ENCODE measurements at regions not wholly inside any gene's neighbourhood (a gene's known extent, or its start where the extent isn't known, plus 50 kb on each side); places are given as distances from the start of the nearest gene placed in this dataset.
A peak's percentile ranks its signal among the peaks of the same experiment; 100 is the strongest.

GRCh38 chr12:111034083-111034885, 113.9 kb upstream of the MYL2 start, which contains the start of gene CUX2:
TSS of gene CUX2 (plus strand) at chr12:111034165.
- no peak for DNase-seq

GRCh38 chr12:111033281-111034082, 113.1 kb upstream of the MYL2 start:
- no peak for DNase-seq

GRCh38 chr12:111032591-111032919, 112.2 kb upstream of the MYL2 start:
- no peak for DNase-seq

- no peak for DNase-seq
Observed at GRCh38 chr12:111031916-111032590, 111.7 kb upstream of the MYL2 start.

GRCh38 chr12:111030800-111031199, 110.4 kb upstream of the MYL2 start:
- DNase-seq = no peak

- DNase-seq = no peak
Observed at GRCh38 chr12:111029732-111030131, 109.4 kb upstream of the MYL2 start.

GRCh38 chr12:111029305-111029704, 108.9 kb upstream of the MYL2 start:
- no peak for DNase-seq

- no peak for DNase-seq
Observed at GRCh38 chr12:111028830-111029229, 108.5 kb upstream of the MYL2 start.

- no peak for DNase-seq
Observed at GRCh38 chr12:111027431-111027830, 107.1 kb upstream of the MYL2 start.

- no peak for DNase-seq
Observed at GRCh38 chr12:111025792-111026430, 105.5 kb upstream of the MYL2 start.

- no peak for DNase-seq
Observed at GRCh38 chr12:111025301-111025700, 104.9 kb upstream of the MYL2 start.

GRCh38 chr12:111024205-111024801, 103.9 kb upstream of the MYL2 start:
- peak; percentile 50 for DNase-seq

- DNase-seq = no peak
Observed at GRCh38 chr12:111022386-111022785, 102.0 kb upstream of the MYL2 start.

GRCh38 chr12:111014547-111014946, 94.2 kb upstream of the MYL2 start:
- no peak for DNase-seq

GRCh38 chr12:111012918-111013317, 92.5 kb upstream of the MYL2 start:
- no peak for DNase-seq

GRCh38 chr12:111011999-111012600, 91.7 kb upstream of the MYL2 start:
- DNase-seq = no peak

GRCh38 chr12:111010916-111011657, 90.7 kb upstream of the MYL2 start:
- no peak for DNase-seq

- no peak for DNase-seq
Observed at GRCh38 chr12:111010061-111010460, 89.7 kb upstream of the MYL2 start.

- DNase-seq = no peak
Observed at GRCh38 chr12:111006621-111007020, 86.2 kb upstream of the MYL2 start.

- DNase-seq = no peak
Observed at GRCh38 chr12:110998971-110999370, 78.6 kb upstream of the MYL2 start.

- DNase-seq = no peak
Observed at GRCh38 chr12:110998165-110998564, 77.8 kb upstream of the MYL2 start.

- no peak for DNase-seq
Observed at GRCh38 chr12:110996415-110996814, 76.0 kb upstream of the MYL2 start.

All from activated CD4-positive, alpha-beta T cell treated with anti-CD3 and anti-CD28 coated beads, Interleukin-2, amount 50 U/mL, for 1 hour (primary cell).